ENCODE measurements at regions not wholly inside any gene's neighbourhood (a gene's known extent, or its start where the extent isn't known, plus 50 kb on each side); places are given as distances from the start of the nearest gene placed in this dataset.

GRCh38 chr7:14960721-14961120 is 58.2 kb upstream of the DGKB start:
- DNase-seq: no peak

DNA sequence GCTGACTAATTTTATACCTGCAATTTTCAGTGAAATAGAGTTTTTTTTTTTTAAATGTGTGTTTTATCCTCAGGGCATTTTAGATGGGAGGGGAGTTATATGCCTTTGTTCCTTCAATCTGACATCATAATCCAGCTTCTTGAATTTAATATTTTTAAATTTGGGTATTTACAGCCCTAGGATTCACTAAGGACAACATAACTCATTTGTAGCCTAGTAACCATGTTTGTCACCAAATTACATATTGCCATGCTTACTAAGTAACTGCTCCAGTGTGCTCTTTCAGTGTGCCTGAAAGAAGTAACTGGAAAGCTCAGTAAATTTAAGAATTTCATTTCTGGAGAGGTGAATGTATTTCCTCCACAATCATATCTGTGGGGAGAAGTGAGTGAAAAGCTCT is 56.8 kb upstream of the DGKB start:
- DNase-seq: no peak

- no peak for DNase-seq
Observed at GRCh38 chr7:14954035-14954434, 51.5 kb upstream of the DGKB start.

Measured in NCI-H748 treated with DMSO at 0.1 percent for 48 hours (cell line).